NCI-H510A treated with DMSO at 0.1 percent for 48 hours (cell line): ENCODE measurements at regions not wholly inside any gene's neighbourhood (a gene's known extent, or its start where the extent isn't known, plus 50 kb on each side); places are given as distances from the start of the nearest gene placed in this dataset.
A peak's percentile ranks its signal among the peaks of the same experiment; 100 is the strongest.

Source experiments
- DNase-seq: peaks from one replicate; lab custom pipeline; 2025; lab: John Stamatoyannopoulos, UW

- peak; percentile 28 for DNase-seq
Measured at GRCh38 chr13:107392205-107392604, 823.1 kb downstream of the LIG4 start.

- no peak for DNase-seq
Measured at GRCh38 chr13:107387525-107387924, 819.6 kb upstream of the ARGLU1 start.

- DNase-seq = no peak
Measured at GRCh38 chr13:107379407-107380155, 811.6 kb upstream of the ARGLU1 start.

GRCh38 chr13:107376341-107377125 is 808.6 kb upstream of the ARGLU1 start:
- no peak for DNase-seq

- DNase-seq = no peak
Measured at GRCh38 chr13:107375701-107376340, 807.9 kb upstream of the ARGLU1 start.

- no peak for DNase-seq
Measured at GRCh38 chr13:107374038-107374437, 806.1 kb upstream of the ARGLU1 start.

GRCh38 chr13:107373551-107373950 is 805.6 kb upstream of the ARGLU1 start:
- peak; percentile 69 for DNase-seq

GRCh38 chr13:107370015-107370785 is 802.3 kb upstream of the ARGLU1 start:
- DNase-seq = no peak

GRCh38 chr13:107367258-107367657 is 799.3 kb upstream of the ARGLU1 start:
- no peak for DNase-seq

GRCh38 chr13:107365466-107366215 is 797.7 kb upstream of the ARGLU1 start:
- no peak for DNase-seq

- no peak for DNase-seq
Measured at GRCh38 chr13:107364658-107365057, 796.7 kb upstream of the ARGLU1 start.

GRCh38 chr13:107361666-107362065 is 793.7 kb upstream of the ARGLU1 start:
- DNase-seq = no peak

GRCh38 chr13:107360010-107360409 is 792.1 kb upstream of the ARGLU1 start:
- DNase-seq = no peak

GRCh38 chr13:107358866-107359265 is 790.9 kb upstream of the ARGLU1 start:
- DNase-seq = no peak

GRCh38 chr13:107351305-107351704 is 783.4 kb upstream of the ARGLU1 start:
- DNase-seq = peak; percentile 12

GRCh38 chr13:107348925-107349324 is 781.0 kb upstream of the ARGLU1 start:
- DNase-seq = no peak

GRCh38 chr13:107348471-107348870 is 780.5 kb upstream of the ARGLU1 start:
- no peak for DNase-seq

- no peak for DNase-seq
Measured at GRCh38 chr13:107347641-107348369, 779.9 kb upstream of the ARGLU1 start.

GRCh38 chr13:107342747-107343146 is 774.8 kb upstream of the ARGLU1 start:
- DNase-seq = no peak

- DNase-seq = no peak
Measured at GRCh38 chr13:107339209-107339608, 771.3 kb upstream of the ARGLU1 start.

- DNase-seq = no peak
Measured at GRCh38 chr13:107332188-107332587, 764.3 kb upstream of the ARGLU1 start.
